HG03354 (cell line): ENCODE measurements at regions not wholly inside any gene's neighbourhood (a gene's known extent, or its start where the extent isn't known, plus 50 kb on each side); places are given as distances from the start of the nearest gene placed in this dataset.
"Not testable (repeated sequence)": the region's sequence is repeated elsewhere in the genome, so short reads cannot be mapped to it uniquely, and the experiment has no call there.

Source experiments
- ATAC-seq: cut with Tn5 transposase; IDR thresholded peaks from one replicate; pipeline ENCODE4 v1.9.1; 2021; ENCODE audit warnings: mild to moderate bottlenecking; ENCODE audit not compliant: unreplicated experiment, poor library complexity, severe bottlenecking

DNA sequence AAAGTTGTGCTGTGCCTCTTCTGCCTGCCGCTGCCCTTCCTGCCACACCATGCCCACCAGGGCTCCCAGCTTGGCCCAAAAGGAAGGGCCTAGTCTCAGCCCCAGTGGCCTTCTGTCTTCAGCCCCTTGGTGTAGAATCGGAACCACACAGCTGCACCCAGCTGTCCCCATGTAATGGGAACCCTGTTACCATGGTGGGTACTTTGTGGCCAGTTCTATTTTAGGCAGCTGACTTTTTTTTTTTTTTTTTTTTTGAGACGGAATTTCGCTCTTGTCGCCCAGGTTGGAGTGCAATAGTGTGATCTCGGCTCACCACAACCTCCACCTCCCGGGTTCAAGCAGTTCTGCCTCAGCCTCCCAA, 163.3 kb upstream of the GSE1 start:
- no peak for ATAC-seq

DNA sequence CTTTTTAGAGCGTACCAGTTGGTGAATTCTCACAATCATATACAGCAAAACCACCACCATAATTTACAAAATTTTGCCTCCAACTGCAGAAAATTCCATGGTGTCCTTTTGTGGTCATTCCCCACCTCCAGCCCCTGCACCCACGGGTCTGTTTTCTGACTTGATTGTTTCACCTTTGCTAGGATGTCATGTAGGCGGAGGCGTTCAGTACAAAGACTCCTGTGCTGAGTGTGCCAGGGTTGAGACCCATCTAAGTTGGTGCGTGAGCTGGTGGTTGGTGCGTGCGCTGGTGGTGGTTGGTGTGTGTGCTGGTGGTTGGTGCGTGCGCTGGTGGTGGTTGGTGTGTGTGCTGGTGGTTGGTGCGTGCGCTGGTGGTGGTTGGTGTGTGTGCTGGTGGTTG, 162.0 kb upstream of the GSE1 start:
- ATAC-seq = not testable (repeated sequence)

DNA sequence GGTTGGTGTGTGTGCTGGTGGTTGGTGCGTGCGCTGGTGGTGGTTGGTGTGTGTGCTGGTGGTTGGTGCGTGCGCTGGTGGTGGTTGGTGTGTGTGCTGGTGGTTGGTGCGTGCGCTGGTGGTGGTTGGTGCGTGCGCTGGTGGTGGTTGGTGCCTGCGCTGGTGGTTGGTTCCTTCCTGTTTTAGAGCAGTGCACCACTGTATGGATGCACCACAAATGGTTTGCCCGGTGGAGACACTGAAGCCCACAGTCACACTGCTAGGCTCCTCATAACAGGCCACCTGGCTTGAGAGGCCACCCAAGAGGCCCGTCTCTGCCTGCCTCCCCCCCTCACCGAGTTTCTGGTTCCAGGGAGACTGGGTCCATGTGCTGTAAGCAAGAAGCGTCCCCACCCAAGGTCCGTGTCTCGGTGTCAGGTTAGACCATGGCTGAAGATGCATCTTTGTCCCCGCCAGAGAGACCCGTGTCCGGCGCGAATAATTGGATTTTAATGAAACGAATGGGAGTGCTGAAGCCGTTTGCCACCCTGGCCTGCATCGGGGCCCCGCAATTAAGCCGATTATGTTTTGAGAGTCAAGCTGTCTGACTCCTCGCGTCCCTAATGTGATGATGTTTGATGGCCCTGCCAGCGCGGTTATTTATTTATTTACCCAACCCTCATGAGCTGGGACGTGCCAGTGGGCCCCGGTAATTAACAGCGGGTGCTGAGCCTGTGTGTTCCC, 161.3 kb upstream of the GSE1 start:
- ATAC-seq = no peak

- no peak for ATAC-seq
These were observed 160.5 kb upstream of the GSE1 start for GRCh38 chr16:85452364-85453193.

DNA sequence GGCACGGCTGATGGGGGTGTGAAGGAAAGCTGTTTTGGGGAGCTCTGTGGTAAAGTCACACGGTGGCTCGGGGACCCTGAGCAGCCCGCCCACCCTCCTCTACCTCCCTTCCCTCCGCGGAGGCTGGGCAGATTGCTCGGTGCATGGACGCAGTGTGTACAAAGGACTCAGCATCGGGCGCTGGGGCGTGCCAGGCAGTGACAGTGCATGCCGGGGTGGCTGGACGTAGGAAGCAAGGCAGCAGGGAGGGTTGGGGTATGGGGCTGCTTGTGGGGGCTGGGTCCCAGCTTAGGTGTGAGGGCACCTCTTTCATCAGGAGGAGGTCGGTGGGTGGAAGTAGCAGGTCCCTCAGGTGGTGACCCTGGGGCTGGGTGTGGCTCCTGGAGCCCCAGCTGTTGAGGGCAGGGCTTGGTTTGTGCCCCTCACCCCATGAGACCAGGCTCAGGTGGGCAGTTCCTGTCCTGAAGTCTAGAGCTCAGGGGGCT, 159.9 kb upstream of the GSE1 start:
- no peak for ATAC-seq

- ATAC-seq = no peak
These were observed 159.4 kb upstream of the GSE1 start for GRCh38 chr16:85453703-85454102.

- ATAC-seq = no peak
These were observed 158.8 kb upstream of the GSE1 start for GRCh38 chr16:85454171-85454872.

DNA sequence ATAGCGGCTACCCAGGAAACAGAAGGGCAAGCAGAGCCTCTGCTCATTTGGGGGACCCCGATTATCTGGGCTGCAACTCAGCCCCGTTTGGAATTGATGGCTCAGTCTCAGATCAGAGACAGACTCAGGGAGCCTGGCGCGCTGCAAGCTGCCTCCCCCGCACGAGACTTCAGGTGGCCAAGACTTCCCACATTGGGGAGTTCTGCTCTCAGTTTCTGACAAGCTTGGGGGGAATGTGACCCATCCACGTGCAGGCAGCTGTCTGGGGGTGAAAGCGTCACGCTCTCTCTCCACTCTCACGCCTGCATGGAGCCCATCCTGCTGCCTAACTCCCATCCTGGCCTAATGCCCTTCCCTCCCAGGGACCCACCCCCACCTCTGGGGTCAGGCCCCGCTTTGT, 157.6 kb upstream of the GSE1 start:
- ATAC-seq = no peak

GRCh38 chr16:85457366-85457765, 155.8 kb upstream of the GSE1 start:
- ATAC-seq = no peak

GRCh38 chr16:85458968-85459367, 154.2 kb upstream of the GSE1 start:
- ATAC-seq = no peak

DNA sequence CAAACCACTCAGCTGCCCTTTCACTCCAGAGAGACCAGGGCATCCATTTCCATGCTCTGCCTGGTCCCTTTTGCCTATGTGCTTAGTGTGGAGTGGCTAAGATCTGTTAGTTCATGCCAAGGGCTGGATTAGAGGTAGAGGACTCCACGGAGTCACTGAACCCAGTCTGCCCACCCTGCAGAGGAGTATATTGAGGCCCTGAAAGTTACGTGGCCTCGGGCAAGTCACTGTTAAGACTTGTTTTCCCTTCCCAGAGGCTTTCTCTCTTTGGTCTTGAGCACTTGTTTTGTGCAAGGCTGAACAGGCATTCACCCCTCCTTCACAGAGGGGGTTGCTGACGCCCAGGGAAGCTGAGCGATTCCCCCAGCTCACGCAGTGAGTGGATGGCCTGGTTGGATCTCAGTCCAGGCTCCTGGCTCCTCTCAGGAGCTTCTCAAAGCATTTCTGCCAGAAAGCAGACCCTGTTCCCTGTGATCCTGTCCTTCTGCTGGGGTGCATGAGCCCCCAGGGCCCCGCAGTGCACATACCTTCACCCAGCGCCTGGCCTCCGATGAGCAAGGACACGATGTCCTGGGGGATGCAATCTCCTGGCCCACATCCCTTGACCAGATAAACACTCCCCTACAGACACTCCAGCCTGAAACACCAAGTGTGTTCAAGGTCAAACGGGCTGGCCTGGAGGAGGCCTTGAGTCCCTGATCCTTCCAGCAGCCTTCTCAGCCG, 153.4 kb upstream of the GSE1 start:
- no peak for ATAC-seq

- ATAC-seq = no peak
These were observed 152.7 kb upstream of the GSE1 start for GRCh38 chr16:85460252-85461021.

DNA sequence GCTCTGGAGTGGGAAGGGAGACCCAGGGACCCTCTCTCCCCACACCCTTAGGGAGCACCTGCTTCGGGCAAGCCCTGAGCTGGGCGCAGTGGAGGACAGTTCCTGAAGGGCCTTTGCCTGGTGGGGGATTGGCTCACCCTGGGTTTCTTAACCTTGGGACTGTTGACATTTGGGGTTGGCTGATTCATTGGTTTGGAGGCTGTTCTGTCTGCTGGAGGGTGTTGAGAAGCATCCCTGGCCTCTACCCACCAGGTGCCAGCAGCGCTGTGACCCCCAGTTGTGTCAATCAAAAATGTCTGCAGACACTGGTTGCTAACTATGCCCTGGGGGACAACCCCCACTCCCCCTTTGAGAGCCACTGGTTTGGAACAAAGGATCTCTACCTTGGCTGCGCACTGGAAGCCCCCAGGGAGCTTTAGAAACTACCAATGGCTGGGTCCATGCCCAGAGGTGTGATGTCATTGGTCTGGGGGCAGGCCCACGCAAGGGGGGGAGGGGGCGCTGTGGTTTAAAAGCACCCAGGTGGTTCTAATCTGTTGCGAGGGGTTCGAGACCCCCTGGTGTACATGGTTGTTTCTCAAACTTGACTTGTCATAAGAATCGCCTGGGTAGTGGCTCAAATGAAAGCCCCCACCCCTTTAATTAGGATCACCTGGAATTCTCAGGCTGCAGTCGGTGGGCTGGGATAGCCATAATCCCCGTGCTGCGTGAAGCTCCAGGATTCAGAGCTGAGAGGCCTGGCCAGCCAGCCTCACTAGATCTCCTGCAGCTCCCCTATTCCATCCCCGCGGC, 151.9 kb upstream of the GSE1 start:
- no peak for ATAC-seq

- no peak for ATAC-seq
These were observed 151.1 kb upstream of the GSE1 start for GRCh38 chr16:85461814-85462713.

DNA sequence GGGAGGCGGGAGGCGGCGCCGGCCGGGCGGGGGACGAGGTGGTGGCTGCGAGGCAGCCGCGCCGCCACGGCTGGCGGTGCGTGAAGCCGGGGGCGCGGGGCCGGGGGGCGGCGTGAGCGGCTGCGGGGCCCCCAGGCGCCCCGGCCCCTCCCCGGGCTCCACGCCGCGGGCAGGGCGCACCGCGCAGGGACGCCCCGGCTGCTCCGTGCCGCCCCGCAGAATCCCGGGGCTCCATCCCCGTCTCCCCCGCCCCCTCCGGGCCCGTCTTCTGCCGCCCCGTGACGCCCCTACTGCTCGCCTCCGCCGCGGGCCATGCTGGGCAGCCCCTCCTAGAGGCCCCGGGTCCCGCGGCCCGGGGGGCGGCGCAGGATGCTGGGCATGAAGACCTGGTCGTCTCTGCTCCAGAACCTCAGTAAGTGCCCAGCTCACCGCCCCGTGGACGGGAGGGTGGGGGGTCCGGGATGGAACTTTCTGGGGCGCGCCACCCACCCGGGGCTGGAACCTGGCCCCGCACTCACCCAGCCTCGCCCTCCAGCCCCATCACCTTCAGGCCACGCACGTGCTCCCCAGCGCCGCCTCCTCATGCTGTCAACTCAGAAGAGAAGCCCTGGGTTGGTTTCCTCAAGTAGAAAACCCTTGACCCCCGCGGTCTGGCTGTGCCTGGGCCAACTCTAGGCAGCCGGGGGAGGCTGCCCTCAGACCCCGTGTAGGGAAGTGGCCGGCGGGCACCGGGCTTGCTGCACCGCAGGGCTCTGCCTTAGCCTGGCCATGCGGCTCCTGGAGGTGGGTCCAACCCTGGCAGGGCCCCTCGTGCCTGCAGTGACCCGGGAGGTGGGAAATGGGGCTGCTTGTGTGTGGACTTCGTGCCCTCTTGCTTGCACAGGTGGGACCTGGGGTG, 150.2 kb upstream of the GSE1 start:
- ATAC-seq = no peak

- no peak for ATAC-seq
These were observed 149.3 kb upstream of the GSE1 start for GRCh38 chr16:85463672-85464382.
